B cell (primary cell): ENCODE measurements at regions not wholly inside any gene's neighbourhood (a gene's known extent, or its start where the extent isn't known, plus 50 kb on each side); places are given as distances from the start of the nearest gene placed in this dataset.

Source experiments
- EZH2 ChIP-seq: IDR thresholded peaks from 2 replicates; pipeline ENCODE4 v1.6.1; 2012; ENCODE audit warnings: borderline replicate concordance, low read depth, mild to moderate bottlenecking, moderate library complexity, low read length; ENCODE audit not compliant: insufficient read depth, poor library complexity, severe bottlenecking
- TF ChIP-seq, protein P1 (sequence below): fragments of 200-600 bp; IDR thresholded peaks from one replicate; pipeline ENCODE4 v1.8.0; 2022; ENCODE audit warnings: antibody characterized with exemption, mild to moderate bottlenecking

DNA sequence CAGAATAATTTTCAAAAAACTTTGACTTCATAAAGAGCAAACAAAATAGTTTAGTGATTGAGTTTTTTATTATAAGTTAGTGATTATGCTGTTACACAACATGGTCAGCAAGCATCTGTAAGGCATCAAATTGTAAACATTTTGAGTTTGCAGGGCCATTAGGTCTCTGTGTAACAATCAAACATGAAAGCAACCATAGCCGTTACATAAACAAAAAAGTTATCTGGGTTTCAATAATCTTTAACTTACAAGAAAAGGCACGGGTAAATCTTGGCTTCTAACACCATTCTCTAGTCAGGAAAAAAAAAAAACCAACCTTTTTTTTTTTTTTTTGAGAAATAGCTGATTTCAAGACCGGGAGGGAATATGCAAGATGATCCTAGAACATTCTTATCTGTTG is 1941.1 kb downstream of the PCDH7 start:
- TF ChIP-seq, protein P1, sequence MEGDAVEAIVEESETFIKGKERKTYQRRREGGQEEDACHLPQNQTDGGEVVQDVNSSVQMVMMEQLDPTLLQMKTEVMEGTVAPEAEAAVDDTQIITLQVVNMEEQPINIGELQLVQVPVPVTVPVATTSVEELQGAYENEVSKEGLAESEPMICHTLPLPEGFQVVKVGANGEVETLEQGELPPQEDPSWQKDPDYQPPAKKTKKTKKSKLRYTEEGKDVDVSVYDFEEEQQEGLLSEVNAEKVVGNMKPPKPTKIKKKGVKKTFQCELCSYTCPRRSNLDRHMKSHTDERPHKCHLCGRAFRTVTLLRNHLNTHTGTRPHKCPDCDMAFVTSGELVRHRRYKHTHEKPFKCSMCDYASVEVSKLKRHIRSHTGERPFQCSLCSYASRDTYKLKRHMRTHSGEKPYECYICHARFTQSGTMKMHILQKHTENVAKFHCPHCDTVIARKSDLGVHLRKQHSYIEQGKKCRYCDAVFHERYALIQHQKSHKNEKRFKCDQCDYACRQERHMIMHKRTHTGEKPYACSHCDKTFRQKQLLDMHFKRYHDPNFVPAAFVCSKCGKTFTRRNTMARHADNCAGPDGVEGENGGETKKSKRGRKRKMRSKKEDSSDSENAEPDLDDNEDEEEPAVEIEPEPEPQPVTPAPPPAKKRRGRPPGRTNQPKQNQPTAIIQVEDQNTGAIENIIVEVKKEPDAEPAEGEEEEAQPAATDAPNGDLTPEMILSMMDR = no peak
- TF ChIP-seq EZH2 = no peak
